RWPE2 (cell line): ENCODE measurements at regions not wholly inside any gene's neighbourhood (a gene's known extent, or its start where the extent isn't known, plus 50 kb on each side); places are given as distances from the start of the nearest gene placed in this dataset.

ENCODE experiments used
- ATAC-seq: fragments of 200-7000 bp; cut with Tn5 transposase; 3 replicates; pipeline ENCODE4 v1.9.1; 2021; ENCODE audit warnings: low read depth
- DNase-seq: peaks from one replicate; pipeline ENCODE4 v3.0.0-alpha.2; 2020; ENCODE audit warnings: low spot score
- H3K27ac ChIP-seq: fragments of 450-650 bp; 2 replicates; pipeline ENCODE4 v1.5.1; 2017; ENCODE audit warnings: mild to moderate bottlenecking; ENCODE audit not compliant: poor library complexity, severe bottlenecking
- H3K27me3 ChIP-seq: fragments of 250-450 bp; sonication (Bioruptor Pico); 2 replicates; pipeline ENCODE4 v1.5.1; 2021; ENCODE audit warnings: mild to moderate bottlenecking, moderate library complexity; ENCODE audit not compliant: insufficient read depth, poor library complexity, severe bottlenecking
- H3K36me3 ChIP-seq: fragments of 250-450 bp; sonication (Bioruptor Pico); 2 replicates; pipeline ENCODE4 v1.5.1; 2020; ENCODE audit warnings: low read depth, mild to moderate bottlenecking, moderate library complexity
- H3K4me1 ChIP-seq: fragments of 250-450 bp; sonication (Bioruptor Pico); 2 replicates; pipeline ENCODE4 v1.5.1; 2021; ENCODE audit warnings: mild to moderate bottlenecking, moderate library complexity; ENCODE audit not compliant: insufficient read depth, poor library complexity, severe bottlenecking
- H3K4me3 ChIP-seq: fragments of 250-450 bp; sonication (Bioruptor Pico); 2 replicates; pipeline ENCODE4 v1.5.1; 2021; ENCODE audit warnings: mild to moderate bottlenecking, moderate library complexity; ENCODE audit not compliant: severe bottlenecking
- H3K9me3 ChIP-seq: fragments of 250-450 bp; sonication (Bioruptor Pico); 2 replicates; pipeline ENCODE4 v1.5.1; 2021; ENCODE audit warnings: mild to moderate bottlenecking, moderate library complexity; ENCODE audit not compliant: severe bottlenecking
- CTCF ChIP-seq: fragments of 450-650 bp; IDR thresholded peaks from one replicate; pipeline ENCODE4 v1.5.1; 2017; ENCODE audit warnings: mild to moderate bottlenecking, moderate library complexity; ENCODE audit not compliant: poor library complexity, severe bottlenecking

- Histone ChIP-seq H3K9me3 (no peaks in the 10 kb centered on the region), H3K4me1 (no peaks in the 10 kb centered on the region), H3K4me3 (no peak overlapping the region), H3K27ac (no peak overlapping the region), H3K27me3 (no peaks in the 10 kb centered on the region), H3K36me3 (no peaks in the 10 kb centered on the region)
- TF ChIP-seq CTCF = no peak
- ATAC-seq = no peak
- DNase-seq = no peak
These were observed 95.0 kb upstream of the GABRA2 start for GRCh38 chr4:46484881-46485280.

GRCh38 chr4:46462733-46463132, 72.8 kb upstream of the GABRA2 start:
- ATAC-seq (no peak), DNase-seq (no peak)
- Histone ChIP-seq H3K27me3 (no peaks in the 10 kb centered on the region), H3K27ac (no peak overlapping the region), H3K4me3 (no peak overlapping the region), H3K9me3 (no peaks in the 10 kb centered on the region), H3K4me1 (no peaks in the 10 kb centered on the region), H3K36me3 (no peaks in the 10 kb centered on the region)
- TF ChIP-seq CTCF = no peak

- DNase-seq = no peak
- no peak overlapping the region for H3K4me3 ChIP-seq
- H3K27ac ChIP-seq = no peak overlapping the region
- no peaks in the 10 kb centered on the region for H3K36me3 ChIP-seq
- no peaks in the 10 kb centered on the region for H3K4me1 ChIP-seq
- H3K27me3 ChIP-seq = no peaks in the 10 kb centered on the region
- ATAC-seq = no peak
- H3K9me3 ChIP-seq = no peaks in the 10 kb centered on the region
- TF ChIP-seq CTCF = no peak
These were observed 69.4 kb upstream of the GABRA2 start for GRCh38 chr4:46459308-46459707.

GRCh38 chr4:46450556-46450955, 60.6 kb upstream of the GABRA2 start:
- Histone ChIP-seq H3K36me3 (no peaks in the 10 kb centered on the region), H3K9me3 (no peaks in the 10 kb centered on the region), H3K4me1 (peaks cover 11% of the 10 kb centered on the region), H3K27me3 (no peaks in the 10 kb centered on the region), H3K4me3 (no peak overlapping the region), H3K27ac (no peak overlapping the region)
- TF ChIP-seq CTCF = no peak
- DNase-seq = no peak
- ATAC-seq = no peak

- H3K9me3 ChIP-seq = no peaks in the 10 kb centered on the region
- H3K27me3 ChIP-seq = no peaks in the 10 kb centered on the region
- ATAC-seq = peak; percentile 83
- H3K4me1 ChIP-seq = peaks cover 24% of the 10 kb centered on the region
- no peak for DNase-seq
- no peak overlapping the region for H3K4me3 ChIP-seq
- no peaks in the 10 kb centered on the region for H3K36me3 ChIP-seq
- no peak for TF ChIP-seq CTCF
- H3K27ac ChIP-seq = peak overlapping the region; percentile 27
These were observed 55.9 kb upstream of the GABRA2 start for GRCh38 chr4:46445710-46446314.
